ENCODE measurements at regions not wholly inside any gene's neighbourhood (a gene's known extent, or its start where the extent isn't known, plus 50 kb on each side); places are given as distances from the start of the nearest gene placed in this dataset.
"Not testable (repeated sequence)": the region's sequence is repeated elsewhere in the genome, so short reads cannot be mapped to it uniquely, and the experiment has no call there.

DNA sequence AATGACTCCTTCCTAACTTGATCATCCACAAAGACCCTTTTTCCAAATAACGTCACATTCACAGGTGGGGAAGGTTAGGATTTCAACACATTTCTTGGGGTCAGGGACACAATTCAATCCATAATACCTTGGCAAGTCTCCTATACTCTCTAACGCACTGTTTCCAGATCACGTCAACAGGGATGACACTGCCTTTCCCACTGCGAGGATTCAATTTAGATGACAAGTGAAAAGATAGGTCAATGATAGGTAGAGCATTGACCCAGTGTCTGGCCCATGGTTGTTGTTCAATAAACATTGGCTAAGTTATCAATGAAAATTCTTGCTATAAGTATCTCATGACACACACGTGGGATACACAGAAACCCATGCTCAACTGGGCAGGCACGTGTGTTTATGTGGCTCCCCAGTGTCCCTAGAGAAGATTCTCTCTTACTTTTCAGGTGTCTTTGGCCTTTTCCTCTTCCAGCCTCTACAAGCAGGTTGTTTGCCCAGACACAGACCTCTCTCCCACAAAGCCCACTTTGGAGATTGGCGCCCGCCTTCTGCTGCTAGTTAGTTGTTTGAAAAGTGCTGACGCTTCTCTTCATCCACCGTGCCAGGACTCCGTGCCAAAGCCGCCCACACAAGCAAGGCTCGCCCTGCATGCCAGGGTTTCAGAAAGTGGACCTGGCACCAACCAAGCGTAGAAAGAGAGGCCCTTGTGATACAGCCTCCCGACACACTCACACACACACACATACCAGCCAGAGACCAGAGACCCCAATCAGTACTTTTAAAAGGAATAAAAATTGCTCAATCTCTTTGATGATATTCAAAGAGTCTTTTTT lies 594.5 kb downstream of the BNC2 start:
- H3K9me3 Mint-ChIP-seq: peaks cover 3 to 7% of the 10 kb centered on the region in 2 donors
- no peaks in the 10 kb centered on the region for H3K4me1 Mint-ChIP-seq (ENCODE audit: low read depth in 2 of 2)
- H3K36me3 Mint-ChIP-seq (ENCODE audit: insufficient read depth): no peaks in the 10 kb centered on the region
- H3K27me3 Mint-ChIP-seq: no peaks in the 10 kb centered on the region
- no peak for DNase-seq
- no peak overlapping the region for H3K4me3 Mint-ChIP-seq
- no peak overlapping the region for H3K27ac Mint-ChIP-seq
- ATAC-seq (replicated peaks): no peak

DNA sequence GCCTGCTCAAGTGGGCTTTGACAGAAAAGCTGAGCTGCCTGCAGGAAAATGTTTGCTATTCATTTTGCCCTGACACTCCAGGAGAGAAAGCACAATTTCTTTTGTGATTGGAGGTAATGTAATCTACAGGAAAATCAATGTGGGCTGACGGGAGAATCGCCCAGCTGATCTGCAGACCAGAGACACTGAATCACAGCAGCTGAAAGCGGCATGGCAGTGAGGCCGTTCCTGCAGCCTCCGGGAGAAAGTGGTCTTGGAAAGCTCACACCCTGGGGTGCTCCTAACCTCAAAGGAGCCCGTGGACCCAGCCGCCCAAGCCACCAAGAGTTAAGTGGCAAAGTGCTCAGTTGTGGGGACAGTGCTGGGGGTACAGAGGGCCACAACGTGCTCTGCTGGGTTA lies 593.6 kb downstream of the BNC2 start:
- peaks cover 3 to 7% of the 10 kb centered on the region in 2 donors for H3K9me3 Mint-ChIP-seq
- H3K27me3 Mint-ChIP-seq: no peaks in the 10 kb centered on the region
- H3K4me1 Mint-ChIP-seq (ENCODE audit: low read depth in 2 of 2): no peaks in the 10 kb centered on the region
- DNase-seq (no peak), ATAC-seq (replicated peaks) (no peak)
- no peaks in the 10 kb centered on the region for H3K36me3 Mint-ChIP-seq (ENCODE audit: insufficient read depth)
- no peak overlapping the region for H3K4me3 Mint-ChIP-seq
- no peak overlapping the region for H3K27ac Mint-ChIP-seq

DNA sequence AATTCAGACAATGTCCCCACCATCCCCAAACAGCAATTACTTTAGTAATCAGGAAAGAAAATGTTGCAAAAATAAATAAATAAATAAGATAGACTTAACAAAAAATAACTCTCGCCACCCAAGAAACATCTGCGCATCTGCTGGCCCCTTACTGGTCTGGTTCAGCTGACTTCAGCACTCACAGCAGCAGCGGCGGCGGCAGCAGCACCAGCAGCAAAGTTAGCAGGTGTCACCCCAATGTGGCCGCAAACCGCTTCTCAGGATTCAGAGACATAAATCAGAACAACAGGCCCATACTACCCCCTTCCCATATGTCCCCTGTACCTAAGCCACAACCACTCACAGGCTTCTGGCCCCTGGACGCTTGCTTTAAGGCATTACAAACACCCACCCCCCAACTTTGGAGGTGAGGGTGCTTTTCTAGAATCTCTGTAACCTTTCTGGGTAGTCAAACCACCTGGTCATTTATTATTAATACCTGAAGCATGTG lies 593.0 kb downstream of the BNC2 start:
- DNase-seq (no peak), ATAC-seq (replicated peaks) (no peak)
- H3K4me1 Mint-ChIP-seq (ENCODE audit: low read depth in 2 of 2): no peaks in the 10 kb centered on the region
- no peak overlapping the region for H3K27ac Mint-ChIP-seq
- no peak overlapping the region for H3K4me3 Mint-ChIP-seq
- H3K36me3 Mint-ChIP-seq (ENCODE audit: insufficient read depth): no peaks in the 10 kb centered on the region
- H3K27me3 Mint-ChIP-seq: no peaks in the 10 kb centered on the region
- H3K9me3 Mint-ChIP-seq: peaks cover 3 to 7% of the 10 kb centered on the region in 2 donors

DNA sequence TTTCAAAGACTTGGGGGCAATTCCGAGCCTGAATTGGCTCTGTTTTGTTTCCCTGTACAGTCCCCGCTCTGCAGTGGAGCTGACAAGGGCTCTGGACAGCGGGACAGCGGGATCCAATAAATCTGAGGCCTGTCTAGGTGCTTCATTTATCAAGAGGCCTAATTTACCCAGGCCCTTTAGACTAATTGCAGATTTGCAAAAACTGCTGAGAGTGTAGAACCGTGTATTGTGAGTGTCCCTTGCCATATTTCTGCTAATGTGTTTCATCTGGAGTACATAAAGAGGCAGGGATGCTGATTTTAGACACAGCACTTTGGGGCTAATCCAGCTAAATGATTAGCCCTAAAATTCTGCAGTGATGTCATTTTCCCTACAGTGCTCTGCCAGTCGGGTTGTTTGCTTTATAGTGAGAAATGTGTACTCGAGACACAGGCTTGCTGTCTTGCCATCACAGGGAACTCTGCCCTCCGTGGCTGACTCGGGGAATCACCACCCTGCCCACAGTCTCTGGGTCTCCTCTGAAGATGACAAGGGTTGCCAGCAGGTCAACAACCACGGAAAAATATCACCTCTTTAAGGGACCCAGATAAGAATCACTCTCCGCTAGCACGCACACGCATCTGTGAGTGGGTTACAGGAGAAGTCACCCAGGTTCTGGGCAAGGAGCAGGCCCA lies 592.0 kb downstream of the BNC2 start:
- Mint-ChIP-seq H3K4me3 (no peak overlapping the region), H3K36me3 (ENCODE audit: insufficient read depth) (no peaks in the 10 kb centered on the region), H3K27ac (no peak overlapping the region), H3K4me1 (ENCODE audit: low read depth in 2 of 2) (no peaks in the 10 kb centered on the region), H3K27me3 (no peaks in the 10 kb centered on the region), H3K9me3 (peaks cover 3 to 7% of the 10 kb centered on the region in 2 donors)
- no peak for DNase-seq
- ATAC-seq (replicated peaks): no peak

DNA sequence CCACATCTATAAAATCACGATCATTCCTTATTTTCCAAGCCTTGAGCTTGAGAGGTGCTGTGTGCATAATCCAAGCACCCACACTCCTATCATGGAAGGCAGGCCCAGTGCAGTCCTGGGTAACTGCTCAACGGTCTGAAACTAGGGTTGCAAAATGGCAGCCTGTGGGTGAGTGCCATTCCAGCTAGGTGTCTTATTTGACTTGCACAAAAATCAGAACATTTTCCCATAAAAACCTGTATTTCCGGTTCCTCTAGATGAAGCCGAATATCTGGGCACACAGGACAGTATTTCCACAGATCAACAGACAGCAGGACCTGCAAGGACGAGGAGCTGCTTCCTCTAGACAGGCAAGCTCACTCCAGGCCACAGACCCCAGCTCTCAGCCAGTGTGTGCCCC lies 588.8 kb downstream of the BNC2 start:
- no peaks in the 10 kb centered on the region for H3K27me3 Mint-ChIP-seq
- H3K9me3 Mint-ChIP-seq: peaks cover 2 to 7% of the 10 kb centered on the region in 2 donors
- DNase-seq (no peak), ATAC-seq (replicated peaks) (no peak)
- no peaks in the 10 kb centered on the region for H3K36me3 Mint-ChIP-seq (ENCODE audit: insufficient read depth)
- H3K27ac Mint-ChIP-seq: no peak overlapping the region
- no peak overlapping the region for H3K4me3 Mint-ChIP-seq
- H3K4me1 Mint-ChIP-seq (ENCODE audit: low read depth in 2 of 2): no peaks in the 10 kb centered on the region

DNA sequence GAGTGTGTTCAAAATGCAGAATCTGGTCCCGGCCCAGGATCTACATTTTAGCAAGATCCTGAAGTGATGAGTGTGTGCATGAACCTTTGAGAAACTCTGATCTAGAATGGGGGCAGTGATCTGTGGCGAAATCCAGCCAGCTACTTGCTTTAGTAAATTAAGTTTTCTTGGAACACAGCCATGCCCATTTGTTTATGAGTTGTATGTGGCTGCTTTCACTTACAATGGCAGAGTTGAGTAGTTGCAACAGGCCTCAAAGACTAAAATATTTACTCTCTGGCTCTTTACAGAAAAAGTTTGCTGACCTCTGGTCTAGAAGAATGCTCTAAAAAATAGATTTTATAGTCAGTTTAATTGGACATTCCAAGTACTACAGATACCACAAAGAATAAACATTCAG lies 588.3 kb downstream of the BNC2 start:
- no peak for ATAC-seq (replicated peaks)
- no peak for DNase-seq
- no peak overlapping the region for H3K4me3 Mint-ChIP-seq

DNA sequence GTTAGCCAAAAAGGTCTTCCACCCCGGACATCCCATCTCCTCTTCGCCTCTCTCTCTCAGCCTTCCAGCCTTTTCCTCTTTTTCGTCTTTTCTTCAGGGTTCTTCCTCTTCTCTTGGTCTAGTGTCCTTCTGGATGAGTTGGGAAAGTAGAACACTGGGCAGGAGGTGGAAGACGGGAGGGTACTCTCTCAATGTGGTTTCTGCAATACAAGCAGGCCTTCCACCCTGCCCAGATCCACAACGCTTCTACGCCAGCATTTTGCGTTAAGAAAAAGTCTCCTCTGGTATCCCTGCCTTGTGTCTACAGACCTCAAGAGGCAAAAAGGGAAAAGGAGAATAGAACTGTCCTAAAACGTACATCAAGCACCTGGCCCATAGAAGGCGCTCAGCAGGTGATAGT lies 587.8 kb downstream of the BNC2 start:
- H3K27ac Mint-ChIP-seq: no peak overlapping the region
- DNase-seq: no peak
- H3K9me3 Mint-ChIP-seq: peaks cover 2 to 7% of the 10 kb centered on the region in 2 donors
- H3K4me1 Mint-ChIP-seq (ENCODE audit: low read depth in 2 of 2): no peaks in the 10 kb centered on the region
- ATAC-seq (replicated peaks): no peak
- no peaks in the 10 kb centered on the region for H3K27me3 Mint-ChIP-seq
- H3K4me3 Mint-ChIP-seq: no peak overlapping the region
- no peaks in the 10 kb centered on the region for H3K36me3 Mint-ChIP-seq (ENCODE audit: insufficient read depth)

More for the DNA sequence above, 588.3 kb downstream of the BNC2 start:
- Mint-ChIP-seq H3K27ac (no peak overlapping the region), H3K27me3 (no peaks in the 10 kb centered on the region), H3K9me3 (peaks cover 2 to 7% of the 10 kb centered on the region in 2 donors), H3K4me1 (ENCODE audit: low read depth in 2 of 2) (no peaks in the 10 kb centered on the region), H3K36me3 (ENCODE audit: insufficient read depth) (no peaks in the 10 kb centered on the region)

DNA sequence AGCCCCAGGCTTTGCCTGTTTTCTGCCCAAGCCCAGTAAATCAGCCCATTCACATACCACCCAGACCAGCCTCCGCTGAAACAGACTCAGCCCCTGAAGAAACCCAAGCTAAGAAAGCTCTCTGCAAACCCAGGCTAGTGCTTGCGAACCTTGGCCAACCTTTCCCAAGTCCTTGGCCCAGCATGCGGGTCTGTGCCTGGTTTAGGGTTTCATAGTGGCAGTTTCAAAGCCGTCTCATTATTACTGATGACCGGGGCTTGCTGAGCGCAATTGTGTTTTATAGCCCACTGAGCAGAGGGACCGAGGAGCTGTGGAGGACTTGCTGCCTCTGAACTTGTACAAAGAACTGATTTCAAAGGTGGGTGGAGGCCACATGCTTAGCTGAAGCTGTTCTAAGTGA lies 584.3 kb downstream of the BNC2 start:
- Mint-ChIP-seq H3K27ac (no peak overlapping the region), H3K36me3 (ENCODE audit: insufficient read depth) (no peaks in the 10 kb centered on the region), H3K4me1 (ENCODE audit: low read depth in 2 of 2) (no peaks in the 10 kb centered on the region), H3K4me3 (no peak overlapping the region), H3K27me3 (no peaks in the 10 kb centered on the region), H3K9me3 (peaks cover 2 to 15% of the 10 kb centered on the region in 2 donors)
- DNase-seq (no peak), ATAC-seq (replicated peaks) (no peak)

DNA sequence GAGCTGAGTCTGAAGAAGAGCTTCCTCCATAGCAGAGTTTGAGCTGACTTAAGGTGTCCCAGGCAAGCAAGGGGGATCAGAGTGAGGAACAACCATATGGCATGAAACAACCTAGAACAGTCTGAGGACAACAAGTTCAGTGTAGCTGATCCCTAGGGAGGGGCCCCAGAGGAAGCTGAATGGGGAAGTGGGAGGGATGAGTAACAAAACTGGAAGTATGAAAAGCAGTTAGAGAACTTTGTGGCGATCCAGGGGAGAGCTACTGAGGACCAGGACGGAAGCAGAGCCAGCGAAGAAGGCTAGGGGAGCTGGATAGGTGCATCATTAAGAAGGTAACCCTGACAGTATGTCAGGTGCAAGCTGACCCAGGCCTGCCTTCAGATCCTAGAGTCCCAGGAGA lies 580.8 kb downstream of the BNC2 start:
- no peak for DNase-seq
- Mint-ChIP-seq H3K9me3 (peaks cover 2 to 15% of the 10 kb centered on the region in 2 donors), H3K36me3 (ENCODE audit: insufficient read depth) (no peaks in the 10 kb centered on the region), H3K27me3 (no peaks in the 10 kb centered on the region), H3K27ac (no peak overlapping the region), H3K4me3 (no peak overlapping the region), H3K4me1 (ENCODE audit: low read depth in 2 of 2) (no peaks in the 10 kb centered on the region)
- no peak for ATAC-seq (replicated peaks)

DNA sequence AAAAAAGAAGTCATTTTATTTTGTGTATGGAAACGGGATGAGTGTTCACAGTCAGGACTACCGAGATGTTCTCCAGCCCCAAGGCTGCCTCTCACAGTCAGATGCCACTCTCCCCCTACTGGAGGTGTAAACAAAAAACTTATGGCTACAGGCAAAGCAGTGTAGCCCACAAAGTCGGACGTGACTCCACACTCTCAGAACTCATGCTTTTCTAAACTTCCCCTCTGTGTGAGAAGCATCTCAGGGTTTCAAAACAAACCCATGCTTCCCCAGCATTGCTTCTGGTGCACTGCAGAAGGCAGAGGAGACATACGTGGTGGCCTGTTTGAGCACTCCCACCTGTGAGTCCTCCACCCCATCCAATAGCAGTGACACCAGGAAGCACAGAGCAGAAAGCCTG lies 580.3 kb downstream of the BNC2 start:
- H3K9me3 Mint-ChIP-seq: peaks cover 2 to 14% of the 10 kb centered on the region in 2 donors
- DNase-seq: no peak
- H3K4me3 Mint-ChIP-seq: no peak overlapping the region
- no peak for ATAC-seq (replicated peaks)
- H3K27ac Mint-ChIP-seq: no peak overlapping the region
- no peaks in the 10 kb centered on the region for H3K36me3 Mint-ChIP-seq (ENCODE audit: insufficient read depth)
- no peaks in the 10 kb centered on the region for H3K4me1 Mint-ChIP-seq (ENCODE audit: low read depth in 2 of 2)
- H3K27me3 Mint-ChIP-seq: no peaks in the 10 kb centered on the region

DNA sequence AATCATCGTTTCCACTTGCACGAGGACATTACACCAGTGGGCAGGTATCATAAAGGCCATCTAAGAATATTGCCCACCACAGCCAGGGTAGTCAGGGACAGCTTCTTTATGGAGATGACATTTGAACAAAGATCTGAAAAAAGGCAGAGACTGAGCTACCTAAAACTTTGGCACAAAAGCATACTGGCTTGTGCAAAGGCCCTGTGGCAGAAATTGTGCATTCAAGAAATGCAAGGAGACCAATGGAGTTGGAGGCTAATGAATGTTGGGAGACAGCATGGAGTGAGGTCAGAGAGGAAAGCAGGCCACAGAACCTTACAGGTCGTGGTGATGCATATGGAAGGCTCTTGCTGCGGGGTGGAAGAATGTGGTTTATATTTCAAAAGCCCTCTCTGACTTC lies 578.5 kb downstream of the BNC2 start:
- Mint-ChIP-seq H3K4me1 (ENCODE audit: low read depth in 2 of 2) (no peaks in the 10 kb centered on the region), H3K4me3 (no peak overlapping the region), H3K27ac (no peak overlapping the region), H3K27me3 (no peaks in the 10 kb centered on the region), H3K36me3 (ENCODE audit: insufficient read depth) (no peaks in the 10 kb centered on the region), H3K9me3 (peaks cover 0 to 9% of the 10 kb centered on the region in 2 donors)
- no peak for DNase-seq
- ATAC-seq (replicated peaks): no peak

DNA sequence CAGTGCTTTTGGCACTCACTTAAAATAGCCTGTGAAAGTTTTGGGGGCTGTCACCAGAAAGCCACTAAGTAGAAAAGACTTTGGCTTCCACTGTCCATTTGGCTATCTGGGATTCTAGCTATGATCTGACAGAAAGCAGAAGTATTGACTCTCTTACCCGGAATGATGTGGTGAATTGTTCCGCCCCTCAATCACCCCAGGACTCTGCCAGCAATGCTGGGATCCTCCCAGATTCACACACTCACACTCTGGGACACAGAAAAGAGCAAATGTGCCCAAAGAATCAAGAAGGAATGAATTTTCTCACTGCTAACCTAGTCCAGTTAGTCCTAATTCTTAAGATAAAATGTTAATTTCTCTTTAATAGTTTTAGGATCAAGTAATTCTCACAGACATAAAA lies 576.9 kb downstream of the BNC2 start:
- Mint-ChIP-seq H3K27ac (no peak overlapping the region), H3K4me3 (no peak overlapping the region), H3K4me1 (ENCODE audit: low read depth in 2 of 2) (no peaks in the 10 kb centered on the region), H3K9me3 (peaks cover 0 to 9% of the 10 kb centered on the region in 2 donors), H3K36me3 (ENCODE audit: insufficient read depth) (no peaks in the 10 kb centered on the region), H3K27me3 (no peaks in the 10 kb centered on the region)
- DNase-seq: no peak
- no peak for ATAC-seq (replicated peaks)

DNA sequence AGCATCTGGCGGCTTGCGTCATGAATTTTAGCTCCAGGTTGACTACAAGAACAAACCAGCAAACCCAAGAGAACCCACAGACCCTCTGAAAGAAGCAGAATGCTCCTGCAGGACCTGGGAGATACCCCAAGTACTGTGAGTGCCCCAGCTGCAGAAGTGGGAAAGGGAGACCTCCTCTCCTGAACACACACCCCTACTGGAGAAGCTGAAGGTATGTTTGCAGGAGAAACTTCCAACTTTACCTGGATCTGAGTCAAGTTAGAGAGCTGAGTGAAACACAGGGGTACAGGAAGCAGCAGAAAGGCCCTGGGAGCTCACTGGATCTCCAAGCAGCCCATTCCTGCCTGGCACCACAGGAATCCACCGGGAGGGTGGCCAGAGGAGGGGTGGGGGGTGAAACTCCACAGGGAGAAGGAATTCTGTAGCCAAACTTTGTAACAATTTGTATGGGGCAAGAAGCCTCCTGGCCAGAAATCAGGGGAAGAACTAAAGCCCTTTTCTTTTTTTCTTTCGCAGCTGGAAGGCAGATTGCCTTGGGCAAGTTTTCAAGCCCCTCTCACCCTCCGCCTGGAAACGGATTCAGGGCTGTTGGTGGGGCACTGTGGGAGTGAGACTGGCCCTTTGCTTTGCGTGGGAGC lies 576.2 kb downstream of the BNC2 start:
- peaks cover 0 to 5% of the 10 kb centered on the region in 2 donors for H3K9me3 Mint-ChIP-seq
- no peak overlapping the region for H3K4me3 Mint-ChIP-seq
- no peak for DNase-seq
- no peaks in the 10 kb centered on the region for H3K36me3 Mint-ChIP-seq (ENCODE audit: insufficient read depth)
- no peak for ATAC-seq (replicated peaks)
- no peaks in the 10 kb centered on the region for H3K27me3 Mint-ChIP-seq
- no peaks in the 10 kb centered on the region for H3K4me1 Mint-ChIP-seq (ENCODE audit: low read depth in 2 of 2)
- H3K27ac Mint-ChIP-seq: no peak overlapping the region

DNA sequence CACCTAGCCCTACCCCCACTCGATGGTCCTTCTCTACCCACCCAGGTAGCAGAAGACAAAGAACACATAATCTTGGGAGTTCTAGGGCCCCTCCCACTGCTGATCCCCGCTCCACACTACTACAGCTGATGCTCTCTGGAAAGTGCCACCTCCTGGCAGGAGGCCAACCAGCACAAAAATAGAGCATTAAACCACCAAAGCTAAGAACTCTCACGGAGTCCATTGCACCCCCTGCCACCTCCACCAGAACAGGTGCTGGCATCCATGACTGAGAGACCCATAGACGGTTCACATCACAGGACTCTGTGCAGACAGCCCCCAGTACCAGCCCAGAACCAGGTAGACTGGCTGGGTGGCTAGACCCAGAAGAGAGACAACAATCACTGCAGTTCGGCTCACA lies 575.5 kb downstream of the BNC2 start:
- not testable (repeated sequence) for H3K4me1 Mint-ChIP-seq (ENCODE audit: low read depth in 2 of 2); H3K9me3 Mint-ChIP-seq; ATAC-seq (replicated peaks); H3K4me3 Mint-ChIP-seq; DNase-seq; H3K27ac Mint-ChIP-seq; H3K36me3 Mint-ChIP-seq (ENCODE audit: insufficient read depth); H3K27me3 Mint-ChIP-seq
